Globus pallidus (tissue), 1 donor: ENCODE measurements at regions not wholly inside any gene's neighbourhood (a gene's known extent, or its start where the extent isn't known, plus 50 kb on each side); places are given as distances from the start of the nearest gene placed in this dataset.
"Not testable (repeated sequence)": the region's sequence is repeated elsewhere in the genome, so short reads cannot be mapped to it uniquely, and the experiment has no call there.

Experiments
- DNase-seq: peaks from one replicate; pipeline ENCODE4 v3.0.0-alpha.2; 2015; ENCODE audit warnings: low spot score

DNA sequence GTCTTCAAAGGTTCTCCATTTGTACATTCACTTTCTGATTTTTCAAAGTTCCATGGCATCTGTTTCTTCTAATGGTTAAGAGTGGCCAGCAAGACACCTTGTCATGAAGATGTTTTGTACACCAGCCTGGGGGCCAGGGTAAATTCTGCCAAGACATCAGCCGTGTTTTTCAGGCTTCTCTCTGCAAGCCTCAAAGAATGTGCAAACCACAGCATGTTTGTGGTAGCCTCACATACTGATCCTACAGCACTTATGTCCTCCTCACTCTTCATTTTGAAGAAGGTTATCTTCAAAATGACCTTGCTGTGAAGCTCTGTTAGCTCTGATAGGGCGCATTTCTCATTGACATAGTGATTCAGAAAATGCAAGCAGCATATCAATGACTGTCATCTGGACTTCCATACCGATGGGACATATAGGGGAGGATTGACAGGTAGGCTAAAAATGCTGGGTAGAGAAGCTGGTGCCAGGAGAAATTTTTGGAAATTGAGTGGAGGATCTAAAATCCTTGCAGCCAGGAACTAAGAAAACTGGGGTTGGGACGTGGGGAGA is 59.3 kb upstream of the SPTLC3 start:
- DNase-seq, result no peak

DNA sequence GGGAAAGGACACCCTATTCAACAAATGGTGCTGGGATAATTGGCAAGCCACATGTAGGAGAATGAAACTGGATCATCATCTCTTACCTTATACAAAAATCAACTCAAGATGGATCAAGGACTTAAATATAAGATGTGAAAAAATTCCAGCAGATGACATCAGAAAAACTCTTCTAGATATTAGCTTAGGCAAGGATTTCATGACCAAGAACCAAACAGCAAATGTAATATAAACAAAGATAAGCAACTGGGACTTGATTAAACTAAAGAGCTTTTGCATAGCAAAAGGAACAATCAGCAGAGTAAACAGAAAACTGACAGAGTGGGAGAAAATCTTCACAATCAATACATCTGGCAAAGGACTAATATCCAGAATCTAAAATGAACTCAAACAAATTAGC is 54.5 kb upstream of the SPTLC3 start:
- DNase-seq, result not testable (repeated sequence)

DNA sequence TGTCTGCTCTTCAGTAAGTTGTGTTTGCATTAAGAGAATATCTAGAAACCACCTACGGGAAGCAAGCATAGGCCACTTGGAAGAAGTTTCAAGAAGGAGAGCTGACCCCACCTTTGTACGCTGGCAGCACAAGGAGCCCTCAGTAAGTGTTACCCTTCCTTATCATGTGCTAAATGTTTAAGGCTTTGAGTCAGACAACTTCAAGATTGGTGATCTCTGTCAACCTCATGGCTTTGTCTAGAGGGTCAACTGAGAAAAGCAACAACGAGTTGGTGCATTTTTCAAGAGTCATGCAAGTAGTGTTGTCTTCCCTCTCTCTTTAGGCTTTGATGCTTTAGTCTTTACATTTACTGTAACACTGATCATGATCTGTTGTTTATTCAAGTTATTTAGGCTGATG is 53.2 kb upstream of the SPTLC3 start:
- DNase-seq, result no peak

DNA sequence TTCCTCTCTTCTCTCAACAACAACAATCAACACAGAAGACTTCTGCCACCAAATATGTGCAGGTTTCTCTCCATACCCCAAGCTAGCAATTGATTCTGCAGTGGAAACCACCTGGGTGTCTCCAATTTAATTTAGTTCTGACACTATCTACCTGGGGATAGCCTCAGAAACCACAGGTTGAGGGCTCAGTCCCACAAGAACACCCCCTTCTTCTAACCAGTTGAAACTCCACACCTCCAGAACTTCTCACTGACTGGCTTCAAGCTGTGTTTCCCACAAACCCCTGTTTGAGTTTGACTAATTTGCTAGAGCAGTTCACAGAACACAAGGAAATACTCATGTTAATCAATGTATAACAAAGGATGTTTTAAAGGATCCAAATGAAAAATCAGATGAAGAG is 52.5 kb upstream of the SPTLC3 start:
- DNase-seq, result no peak

DNA sequence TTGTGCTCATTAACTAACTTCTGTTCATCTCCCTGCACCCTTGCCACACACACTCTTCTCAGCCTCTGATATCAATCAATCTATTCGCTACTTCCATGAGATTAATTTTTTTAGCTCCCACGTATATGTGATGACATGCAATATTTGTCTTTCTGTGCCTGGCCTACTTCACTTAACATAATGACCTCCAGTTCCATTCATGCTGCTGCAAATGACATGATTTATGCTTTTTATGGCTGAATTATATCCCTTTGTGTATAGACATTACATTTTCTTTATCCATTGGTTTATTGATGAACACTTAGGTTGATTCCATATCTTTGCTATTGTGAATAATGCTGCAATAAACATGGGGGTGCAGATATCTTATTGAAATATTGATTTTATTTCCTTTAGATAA is 50.8 kb upstream of the SPTLC3 start:
- no peak for DNase-seq
